ENCODE measurements at regions not wholly inside any gene's neighbourhood (a gene's known extent, or its start where the extent isn't known, plus 50 kb on each side); places are given as distances from the start of the nearest gene placed in this dataset.

- no peak overlapping the region for H3T11ph ChIP-seq (ENCODE audit: low read length)
- no peak overlapping the region for H2BK5ac ChIP-seq (ENCODE audit: insufficient read length, low read length)
- no peak overlapping the region for H2BK20ac ChIP-seq (ENCODE audit: low read depth, low read length, poor library complexity, severe bottlenecking)
- peaks cover 28 to 40% of the 10 kb centered on the region in 2 experiments for H3K4me1 Mint-ChIP-seq
- H2AK5ac ChIP-seq (ENCODE audit: insufficient read length, low read length) = no peak overlapping the region
- no peaks in the 10 kb centered on the region for H3K36me3 Mint-ChIP-seq (ENCODE audit: insufficient read depth in 1 of 3, low read depth in 3 of 3)
- no peak overlapping the region for H3K4me2 ChIP-seq (ENCODE audit: insufficient read depth, insufficient read length, low read length)
- no peak overlapping the region for H3K27ac Mint-ChIP-seq
- H3K27me3 Mint-ChIP-seq (ENCODE audit: low read depth) = peaks cover 24% of the 10 kb centered on the region
- TF ChIP-seq, protein P1, sequence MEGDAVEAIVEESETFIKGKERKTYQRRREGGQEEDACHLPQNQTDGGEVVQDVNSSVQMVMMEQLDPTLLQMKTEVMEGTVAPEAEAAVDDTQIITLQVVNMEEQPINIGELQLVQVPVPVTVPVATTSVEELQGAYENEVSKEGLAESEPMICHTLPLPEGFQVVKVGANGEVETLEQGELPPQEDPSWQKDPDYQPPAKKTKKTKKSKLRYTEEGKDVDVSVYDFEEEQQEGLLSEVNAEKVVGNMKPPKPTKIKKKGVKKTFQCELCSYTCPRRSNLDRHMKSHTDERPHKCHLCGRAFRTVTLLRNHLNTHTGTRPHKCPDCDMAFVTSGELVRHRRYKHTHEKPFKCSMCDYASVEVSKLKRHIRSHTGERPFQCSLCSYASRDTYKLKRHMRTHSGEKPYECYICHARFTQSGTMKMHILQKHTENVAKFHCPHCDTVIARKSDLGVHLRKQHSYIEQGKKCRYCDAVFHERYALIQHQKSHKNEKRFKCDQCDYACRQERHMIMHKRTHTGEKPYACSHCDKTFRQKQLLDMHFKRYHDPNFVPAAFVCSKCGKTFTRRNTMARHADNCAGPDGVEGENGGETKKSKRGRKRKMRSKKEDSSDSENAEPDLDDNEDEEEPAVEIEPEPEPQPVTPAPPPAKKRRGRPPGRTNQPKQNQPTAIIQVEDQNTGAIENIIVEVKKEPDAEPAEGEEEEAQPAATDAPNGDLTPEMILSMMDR (conservative IDR thresholded peaks at IDR 0.05) = no peak
- no peaks in the 10 kb centered on the region for H3K79me2 ChIP-seq (ENCODE audit: insufficient read depth, low read length)
- H2BK15ac ChIP-seq (ENCODE audit: low read depth, low read length) = no peak overlapping the region
- no peaks in the 10 kb centered on the region for H3K79me1 ChIP-seq (ENCODE audit: insufficient read depth, low read depth, low read length, poor library complexity, severe bottlenecking)
- no peak overlapping the region for H3K4ac ChIP-seq (ENCODE audit: low read depth, low read length)
- no peak overlapping the region for H3K4me3 Mint-ChIP-seq
- no peak overlapping the region for H3K14ac ChIP-seq (ENCODE audit: insufficient read depth, low read length)
- no peaks in the 10 kb centered on the region for H4K20me1 ChIP-seq (ENCODE audit: control insufficient read depth, insufficient read depth, insufficient read length)
- H4K5ac ChIP-seq (ENCODE audit: insufficient read length, low read depth, low read length) = no peak overlapping the region
- no peak for DNase-seq
- no peak overlapping the region for H3K56ac ChIP-seq (ENCODE audit: insufficient read length, low read depth, low read length)
- H4K8ac ChIP-seq (replicated peaks; ENCODE audit: insufficient read length, low read depth, low read length) = no peak overlapping the region
- no peak overlapping the region for H2BK12ac ChIP-seq (ENCODE audit: insufficient read length, low read depth, low read length)
- no peaks in the 10 kb centered on the region for H3K27me3 ChIP-seq (ENCODE audit: insufficient read depth, low read length)
- peaks cover 3% of the 10 kb centered on the region; the same call in 1 of the 2 replicates for H3K4me1 ChIP-seq (ENCODE audit: insufficient read depth, low read length)
- no peaks in the 10 kb centered on the region for H3K23me2 ChIP-seq (ENCODE audit: insufficient read length, low read depth, low read length, poor library complexity, severe bottlenecking)
- H3K9me3 Mint-ChIP-seq = no peaks in the 10 kb centered on the region
- no peak overlapping the region for H4K91ac ChIP-seq (ENCODE audit: insufficient read length, low read depth, low read length)
- H3K27ac ChIP-seq (ENCODE audit: insufficient read length, low read depth, low read length) = no peak overlapping the region
- H2AFZ ChIP-seq (ENCODE audit: low read length) = no peak overlapping the region
- H3K18ac ChIP-seq (ENCODE audit: insufficient read length, low read depth, low read length) = no peak overlapping the region
- no peak overlapping the region for H3K23ac ChIP-seq (ENCODE audit: insufficient read length, low read depth, low read length)
- WGBS (ENCODE audit: extremely low coverage, insufficient read length, low lambda C conversion rate) = no CpG with 5 or more reads among the region's 5 CpGs
- no peak overlapping the region for H3K9ac ChIP-seq (ENCODE audit: extremely low read depth, insufficient read length, low read length)
- no peak overlapping the region for H2BK120ac ChIP-seq (ENCODE audit: low read depth, low read length, poor library complexity, severe bottlenecking)
- H3K9me3 ChIP-seq (ENCODE audit: control insufficient read depth, low read depth, low read length) = no peaks in the 10 kb centered on the region
These were observed 232.4 kb downstream of the BMP7 start for GRCh38 chr20:57034001-57034400.
